Glutamatergic neuron (in vitro differentiated cells): ENCODE measurements at regions not wholly inside any gene's neighbourhood (a gene's known extent, or its start where the extent isn't known, plus 50 kb on each side); places are given as distances from the start of the nearest gene placed in this dataset.

ENCODE experiments used
- DNase-seq: peaks from one replicate; pipeline ENCODE4 v3.0.0; 2022
- H3K27ac Mint-ChIP-seq: one replicate; pipeline ENCODE4 v1.8.0; 2020; ENCODE audit warnings: mild to moderate bottlenecking, mixed read lengths, inconsistent platforms; ENCODE audit not compliant: unreplicated experiment
- H3K27me3 Mint-ChIP-seq: one replicate; pipeline ENCODE4 v1.8.0; 2020; ENCODE audit warnings: mild to moderate bottlenecking, moderate library complexity, mixed read lengths, inconsistent platforms; ENCODE audit not compliant: unreplicated experiment
- H3K36me3 Mint-ChIP-seq: one replicate; pipeline ENCODE4 v1.8.0; 2020; ENCODE audit warnings: mild to moderate bottlenecking, mixed read lengths, inconsistent platforms; ENCODE audit not compliant: unreplicated experiment
- H3K4me1 Mint-ChIP-seq: one replicate; pipeline ENCODE4 v1.8.0; 2020; ENCODE audit warnings: mild to moderate bottlenecking, low read depth, mixed read lengths, inconsistent platforms; ENCODE audit not compliant: unreplicated experiment
- H3K4me3 Mint-ChIP-seq: one replicate; pipeline ENCODE4 v1.8.0; 2020; ENCODE audit warnings: mild to moderate bottlenecking, mixed read lengths, inconsistent platforms; ENCODE audit not compliant: unreplicated experiment
- H3K9me3 Mint-ChIP-seq: one replicate; pipeline ENCODE4 v1.8.0; 2020; ENCODE audit warnings: mild to moderate bottlenecking, moderate library complexity, mixed read lengths, inconsistent platforms; ENCODE audit not compliant: unreplicated experiment
- CTCF ChIP-seq: fragments of 200-600 bp; sonication (generic); IDR thresholded peaks from one replicate; pipeline ENCODE4 v1.5.0; 2021; ENCODE audit not compliant: partially characterized antibody, unreplicated experiment

DNA sequence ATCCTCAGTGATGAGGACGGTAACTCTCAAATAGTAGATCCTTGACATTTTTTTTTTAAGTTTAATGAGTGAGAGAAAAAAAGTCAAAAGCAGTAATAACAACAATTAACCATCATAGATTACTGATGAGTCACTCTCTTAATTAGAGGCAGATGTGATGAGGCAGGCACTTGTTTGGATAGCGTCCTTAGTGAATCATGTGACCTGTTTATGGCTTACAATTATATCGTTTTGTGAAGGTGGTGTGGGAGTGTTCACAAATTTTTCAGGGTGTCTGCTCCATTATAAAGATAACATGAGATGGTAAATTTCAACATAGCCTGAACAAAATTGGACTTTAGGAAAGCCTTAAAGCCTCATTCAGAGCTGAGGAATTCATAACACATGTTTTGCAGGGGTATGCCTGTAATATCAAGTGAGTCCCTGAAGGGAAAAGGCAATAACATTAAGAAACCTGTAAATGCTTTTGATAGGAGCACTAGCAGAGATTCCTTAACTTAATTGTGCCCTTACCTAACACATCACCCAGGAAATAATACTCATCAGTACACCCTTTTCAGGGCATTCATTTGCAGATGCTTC, 51.9 kb upstream of the XIAP start:
- Mint-ChIP-seq H3K4me1 (no peaks in the 10 kb centered on the region), H3K9me3 (peaks cover 3% of the 10 kb centered on the region), H3K27me3 (no peaks in the 10 kb centered on the region), H3K36me3 (no peaks in the 10 kb centered on the region), H3K4me3 (no peak overlapping the region), H3K27ac (no peak overlapping the region)
- no peak for TF ChIP-seq CTCF
- no peak for DNase-seq

GRCh38 chrX:123809854-123810375, 49.9 kb upstream of the XIAP start:
- Mint-ChIP-seq H3K4me1 (no peaks in the 10 kb centered on the region), H3K36me3 (no peaks in the 10 kb centered on the region), H3K27me3 (no peaks in the 10 kb centered on the region), H3K4me3 (no peak overlapping the region), H3K27ac (no peak overlapping the region), H3K9me3 (peaks cover 3% of the 10 kb centered on the region)
- no peak for TF ChIP-seq CTCF
- DNase-seq: no peak
